ENCODE measurements at regions not wholly inside any gene's neighbourhood (a gene's known extent, or its start where the extent isn't known, plus 50 kb on each side); places are given as distances from the start of the nearest gene placed in this dataset.

DNA sequence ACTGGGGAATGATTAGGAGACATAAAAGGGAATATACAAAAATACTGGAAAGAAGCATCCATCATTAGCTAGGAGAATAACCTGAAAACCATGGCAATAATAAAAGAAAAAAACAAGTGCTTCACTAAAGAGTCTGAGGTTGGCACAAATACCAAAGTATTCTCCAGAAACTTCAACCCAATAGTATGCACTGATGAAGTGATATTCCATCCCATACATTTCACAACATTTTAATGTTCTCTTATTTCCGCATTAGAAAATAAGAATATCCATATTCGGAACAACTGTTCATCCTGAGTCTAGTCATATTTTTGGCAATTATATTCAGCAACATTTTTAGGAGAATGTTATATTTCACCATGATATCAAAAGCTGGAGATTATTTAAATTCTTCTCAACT, 116.2 kb downstream of the POSTN start:
- Histone ChIP-seq H3K4me3 (no peak overlapping the region), H3K4me1 (no peaks in the 10 kb centered on the region), H3K27me3 (no peaks in the 10 kb centered on the region), H3K27ac (no peak overlapping the region), H3K36me3 (no peaks in the 10 kb centered on the region), H3K9me3 (no peaks in the 10 kb centered on the region)
- TF ChIP-seq, protein P1, sequence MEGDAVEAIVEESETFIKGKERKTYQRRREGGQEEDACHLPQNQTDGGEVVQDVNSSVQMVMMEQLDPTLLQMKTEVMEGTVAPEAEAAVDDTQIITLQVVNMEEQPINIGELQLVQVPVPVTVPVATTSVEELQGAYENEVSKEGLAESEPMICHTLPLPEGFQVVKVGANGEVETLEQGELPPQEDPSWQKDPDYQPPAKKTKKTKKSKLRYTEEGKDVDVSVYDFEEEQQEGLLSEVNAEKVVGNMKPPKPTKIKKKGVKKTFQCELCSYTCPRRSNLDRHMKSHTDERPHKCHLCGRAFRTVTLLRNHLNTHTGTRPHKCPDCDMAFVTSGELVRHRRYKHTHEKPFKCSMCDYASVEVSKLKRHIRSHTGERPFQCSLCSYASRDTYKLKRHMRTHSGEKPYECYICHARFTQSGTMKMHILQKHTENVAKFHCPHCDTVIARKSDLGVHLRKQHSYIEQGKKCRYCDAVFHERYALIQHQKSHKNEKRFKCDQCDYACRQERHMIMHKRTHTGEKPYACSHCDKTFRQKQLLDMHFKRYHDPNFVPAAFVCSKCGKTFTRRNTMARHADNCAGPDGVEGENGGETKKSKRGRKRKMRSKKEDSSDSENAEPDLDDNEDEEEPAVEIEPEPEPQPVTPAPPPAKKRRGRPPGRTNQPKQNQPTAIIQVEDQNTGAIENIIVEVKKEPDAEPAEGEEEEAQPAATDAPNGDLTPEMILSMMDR (IDR thresholded peaks at IDR 0.05) = no peak
- no peak for DNase-seq (ENCODE audit: low spot score in 2 of 2)
- intact Hi-C loops (cut with DNase I) = no loop called here

- Histone ChIP-seq H3K36me3 (no peaks in the 10 kb centered on the region), H3K27ac (no peak overlapping the region), H3K27me3 (no peaks in the 10 kb centered on the region), H3K4me3 (no peak overlapping the region), H3K9me3 (no peaks in the 10 kb centered on the region), H3K4me1 (no peaks in the 10 kb centered on the region)
- TF ChIP-seq, protein P1 (IDR thresholded peaks at IDR 0.05) = no peak
- intact Hi-C loops (cut with DNase I) = no loop called here
- DNase-seq (ENCODE audit: low spot score in 2 of 2) = no peak
These were observed 116.7 kb downstream of the POSTN start for GRCh38 chr13:37481885-37482227.

- TF ChIP-seq, protein P1 (IDR thresholded peaks at IDR 0.05) = no peak
- no peaks in the 10 kb centered on the region for H3K27me3 ChIP-seq
- no peaks in the 10 kb centered on the region for H3K9me3 ChIP-seq
- no peak for DNase-seq (ENCODE audit: low spot score in 2 of 2)
- no peak overlapping the region for H3K27ac ChIP-seq
- H3K36me3 ChIP-seq = no peaks in the 10 kb centered on the region
- H3K4me1 ChIP-seq = no peaks in the 10 kb centered on the region
- no peak overlapping the region for H3K4me3 ChIP-seq
- intact Hi-C loops (cut with DNase I) = no loop called here
These were observed 117.3 kb downstream of the POSTN start for GRCh38 chr13:37481011-37481884.

DNA sequence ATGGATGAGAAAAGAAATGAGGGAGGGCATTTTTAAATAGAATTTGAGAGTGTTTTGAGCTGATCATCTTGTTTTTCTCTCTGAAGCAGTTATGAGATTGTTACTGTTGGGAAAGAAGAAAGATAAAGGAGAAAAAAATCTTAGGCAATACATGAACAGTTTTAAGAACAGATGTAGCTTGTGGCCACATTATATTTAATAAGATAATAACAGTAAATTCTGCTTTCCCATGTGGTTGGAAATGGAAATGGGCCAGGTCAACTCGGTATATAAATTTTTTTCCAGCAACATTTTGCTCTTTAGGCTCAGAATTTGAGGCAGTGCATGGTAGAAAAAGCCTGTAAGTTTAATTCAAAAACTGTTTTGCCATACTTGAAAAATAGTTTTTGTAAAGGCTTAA, 118.7 kb downstream of the POSTN start:
- no peaks in the 10 kb centered on the region for H3K9me3 ChIP-seq
- no peaks in the 10 kb centered on the region for H3K4me1 ChIP-seq
- no peak for DNase-seq (ENCODE audit: low spot score in 2 of 2)
- no peak overlapping the region for H3K4me3 ChIP-seq
- no peaks in the 10 kb centered on the region for H3K27me3 ChIP-seq
- H3K27ac ChIP-seq = no peak overlapping the region
- intact Hi-C loops (cut with DNase I) = no loop called here
- TF ChIP-seq, protein P1 (IDR thresholded peaks at IDR 0.05) = no peak
- H3K36me3 ChIP-seq = no peaks in the 10 kb centered on the region

GRCh38 chr13:37476874-37477273, 121.7 kb downstream of the POSTN start:
- no peak for DNase-seq (ENCODE audit: low spot score in 2 of 2)
- H3K27me3 ChIP-seq = no peaks in the 10 kb centered on the region
- no peaks in the 10 kb centered on the region for H3K4me1 ChIP-seq
- H3K9me3 ChIP-seq = no peaks in the 10 kb centered on the region
- H3K27ac ChIP-seq = no peak overlapping the region
- H3K4me3 ChIP-seq = no peak overlapping the region
- TF ChIP-seq, protein P1 (IDR thresholded peaks at IDR 0.05) = no peak
- no peaks in the 10 kb centered on the region for H3K36me3 ChIP-seq
- intact Hi-C loops (cut with DNase I) = no loop called here

Data from ascending aorta (tissue), 2 donors.